ENCODE measurements at regions not wholly inside any gene's neighbourhood (a gene's known extent, or its start where the extent isn't known, plus 50 kb on each side); places are given as distances from the start of the nearest gene placed in this dataset.

DNA sequence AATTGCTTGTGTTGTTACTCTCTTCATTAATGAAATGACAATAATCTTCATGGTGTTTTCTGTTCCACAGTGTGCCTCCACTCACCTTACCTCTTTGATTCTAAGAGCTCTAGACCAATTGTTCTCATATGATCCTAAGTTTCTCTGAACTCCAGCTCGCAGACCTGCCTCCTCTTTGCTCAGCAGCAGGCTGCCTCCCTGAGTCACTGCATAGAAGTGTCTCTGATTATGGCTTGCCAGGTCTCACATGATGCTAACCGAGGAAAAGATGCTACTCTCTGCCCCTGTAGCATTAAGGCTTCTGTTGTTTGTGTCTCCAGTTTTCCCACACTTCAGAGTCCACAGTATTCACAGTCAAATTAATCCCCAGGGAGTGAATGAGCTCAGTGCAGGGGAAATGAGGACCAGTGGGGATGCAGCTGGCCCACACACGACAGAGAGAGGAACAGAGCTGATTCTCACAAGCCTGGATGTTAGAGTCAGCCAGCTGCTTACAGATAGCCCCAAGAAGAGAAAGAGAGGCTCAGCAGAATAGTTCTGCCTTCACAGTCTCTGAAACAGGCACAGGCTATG lies 145.9 kb upstream of the EGR2 start:
- H3K4me1 ChIP-seq (ENCODE audit: control insufficient read depth, insufficient read depth, low read length) = no peaks in the 10 kb centered on the region
- no TSS peak for BruUV-seq (replicated peaks)
- no peak overlapping the region for H3K4me3 ChIP-seq (ENCODE audit: low read depth in 2 of 2, low read length in 2 of 2)
- H3K9me3 ChIP-seq (ENCODE audit: control insufficient read depth, insufficient read depth, low read depth, low read length) = no peaks in the 10 kb centered on the region
- H3K36me3 ChIP-seq (ENCODE audit: control insufficient read depth, insufficient read depth, low read length) = no peaks in the 10 kb centered on the region
- H3K27me3 ChIP-seq (ENCODE audit: control insufficient read depth, insufficient read depth, low read length) = peaks cover 26% of the 10 kb centered on the region
- POLR2A ChIA-PET = no interaction called here
- DNase-seq (ENCODE audit: low read depth, low spot score) = no peak
- in situ Hi-C loops (cut with HindIII; ENCODE audit: low pct_unique_long_range_greater_than_20kb, low sequenced_read_pairs) (no loop called here), intact Hi-C loops (cut with micrococcal nuclease; ENCODE audit: unreplicated experiment) (no loop called here)
- TF ChIP-seq SIN3A (IDR thresholded peaks at IDR 0.05; ENCODE audit: borderline replicate concordance, insufficient read depth, low read depth, low read length) (no peak), TCF7L2 (IDR thresholded peaks at IDR 0.05; ENCODE audit: low read depth, low read length) (no peak), POLR2AphosphoS5 (IDR thresholded peaks at IDR 0.05; ENCODE audit: low read depth, low read length) (no peak)
- TF ChIP-seq, protein P1, sequence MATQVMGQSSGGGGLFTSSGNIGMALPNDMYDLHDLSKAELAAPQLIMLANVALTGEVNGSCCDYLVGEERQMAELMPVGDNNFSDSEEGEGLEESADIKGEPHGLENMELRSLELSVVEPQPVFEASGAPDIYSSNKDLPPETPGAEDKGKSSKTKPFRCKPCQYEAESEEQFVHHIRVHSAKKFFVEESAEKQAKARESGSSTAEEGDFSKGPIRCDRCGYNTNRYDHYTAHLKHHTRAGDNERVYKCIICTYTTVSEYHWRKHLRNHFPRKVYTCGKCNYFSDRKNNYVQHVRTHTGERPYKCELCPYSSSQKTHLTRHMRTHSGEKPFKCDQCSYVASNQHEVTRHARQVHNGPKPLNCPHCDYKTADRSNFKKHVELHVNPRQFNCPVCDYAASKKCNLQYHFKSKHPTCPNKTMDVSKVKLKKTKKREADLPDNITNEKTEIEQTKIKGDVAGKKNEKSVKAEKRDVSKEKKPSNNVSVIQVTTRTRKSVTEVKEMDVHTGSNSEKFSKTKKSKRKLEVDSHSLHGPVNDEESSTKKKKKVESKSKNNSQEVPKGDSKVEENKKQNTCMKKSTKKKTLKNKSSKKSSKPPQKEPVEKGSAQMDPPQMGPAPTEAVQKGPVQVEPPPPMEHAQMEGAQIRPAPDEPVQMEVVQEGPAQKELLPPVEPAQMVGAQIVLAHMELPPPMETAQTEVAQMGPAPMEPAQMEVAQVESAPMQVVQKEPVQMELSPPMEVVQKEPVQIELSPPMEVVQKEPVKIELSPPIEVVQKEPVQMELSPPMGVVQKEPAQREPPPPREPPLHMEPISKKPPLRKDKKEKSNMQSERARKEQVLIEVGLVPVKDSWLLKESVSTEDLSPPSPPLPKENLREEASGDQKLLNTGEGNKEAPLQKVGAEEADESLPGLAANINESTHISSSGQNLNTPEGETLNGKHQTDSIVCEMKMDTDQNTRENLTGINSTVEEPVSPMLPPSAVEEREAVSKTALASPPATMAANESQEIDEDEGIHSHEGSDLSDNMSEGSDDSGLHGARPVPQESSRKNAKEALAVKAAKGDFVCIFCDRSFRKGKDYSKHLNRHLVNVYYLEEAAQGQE (IDR thresholded peaks at IDR 0.05; ENCODE audit: insufficient read depth in 1 of 2, low read depth in 2 of 2, low read length in 1 of 2) = no peak
- TF ChIP-seq, protein P2, sequence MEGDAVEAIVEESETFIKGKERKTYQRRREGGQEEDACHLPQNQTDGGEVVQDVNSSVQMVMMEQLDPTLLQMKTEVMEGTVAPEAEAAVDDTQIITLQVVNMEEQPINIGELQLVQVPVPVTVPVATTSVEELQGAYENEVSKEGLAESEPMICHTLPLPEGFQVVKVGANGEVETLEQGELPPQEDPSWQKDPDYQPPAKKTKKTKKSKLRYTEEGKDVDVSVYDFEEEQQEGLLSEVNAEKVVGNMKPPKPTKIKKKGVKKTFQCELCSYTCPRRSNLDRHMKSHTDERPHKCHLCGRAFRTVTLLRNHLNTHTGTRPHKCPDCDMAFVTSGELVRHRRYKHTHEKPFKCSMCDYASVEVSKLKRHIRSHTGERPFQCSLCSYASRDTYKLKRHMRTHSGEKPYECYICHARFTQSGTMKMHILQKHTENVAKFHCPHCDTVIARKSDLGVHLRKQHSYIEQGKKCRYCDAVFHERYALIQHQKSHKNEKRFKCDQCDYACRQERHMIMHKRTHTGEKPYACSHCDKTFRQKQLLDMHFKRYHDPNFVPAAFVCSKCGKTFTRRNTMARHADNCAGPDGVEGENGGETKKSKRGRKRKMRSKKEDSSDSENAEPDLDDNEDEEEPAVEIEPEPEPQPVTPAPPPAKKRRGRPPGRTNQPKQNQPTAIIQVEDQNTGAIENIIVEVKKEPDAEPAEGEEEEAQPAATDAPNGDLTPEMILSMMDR (IDR thresholded peaks at IDR 0.05) = no peak
- ATAC-seq = no peak
- CTCF ChIA-PET = no interaction called here
- H3K27ac ChIP-seq (ENCODE audit: low read length) = no peak overlapping the region

DNA sequence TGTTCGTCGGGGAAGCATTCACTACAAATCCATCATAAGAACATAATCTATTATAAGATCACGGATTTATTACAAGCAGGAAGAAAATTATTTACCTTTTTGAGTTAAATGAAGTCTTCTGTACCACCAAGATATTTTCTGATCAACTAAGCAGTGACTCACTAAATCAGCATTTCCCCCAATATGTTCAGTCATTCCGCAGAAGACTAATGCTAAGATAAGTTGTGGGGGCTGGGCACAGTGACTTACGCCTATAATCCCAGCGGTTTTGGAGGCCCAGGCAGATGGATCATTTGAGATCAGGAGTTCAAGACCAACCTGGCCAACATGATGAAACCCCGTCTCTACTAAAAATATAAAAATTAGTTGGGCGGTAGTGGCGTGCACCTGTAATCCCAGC lies 144.2 kb upstream of the EGR2 start:
- BruUV-seq (replicated peaks) = no TSS peak
- intact Hi-C loops (cut with micrococcal nuclease; ENCODE audit: unreplicated experiment) = no loop called here
- no peak for DNase-seq (ENCODE audit: low read depth, low spot score)
- H3K9me3 ChIP-seq (ENCODE audit: control insufficient read depth, insufficient read depth, low read depth, low read length) = no peaks in the 10 kb centered on the region
- ATAC-seq = no peak
- no peak overlapping the region for H3K4me3 ChIP-seq (ENCODE audit: low read depth in 2 of 2, low read length in 2 of 2)
- TF ChIP-seq, protein P1 (IDR thresholded peaks at IDR 0.05; ENCODE audit: insufficient read depth in 1 of 2, low read depth in 2 of 2, low read length in 1 of 2) = no peak
- TF ChIP-seq TCF7L2 (IDR thresholded peaks at IDR 0.05; ENCODE audit: low read depth, low read length) (no peak), SIN3A (IDR thresholded peaks at IDR 0.05; ENCODE audit: borderline replicate concordance, insufficient read depth, low read depth, low read length) (no peak), POLR2AphosphoS5 (IDR thresholded peaks at IDR 0.05; ENCODE audit: low read depth, low read length) (no peak)
- TF ChIP-seq, protein P2 (IDR thresholded peaks at IDR 0.05) = no peak
- no peaks in the 10 kb centered on the region for H3K36me3 ChIP-seq (ENCODE audit: control insufficient read depth, insufficient read depth, low read length)
- peaks cover 20% of the 10 kb centered on the region for H3K27me3 ChIP-seq (ENCODE audit: control insufficient read depth, insufficient read depth, low read length)
- in situ Hi-C loops (cut with HindIII; ENCODE audit: low pct_unique_long_range_greater_than_20kb, low sequenced_read_pairs) = no loop called here
- H3K27ac ChIP-seq (ENCODE audit: low read length) = no peak overlapping the region
- ChIA-PET POLR2A (no interaction called here), CTCF (no interaction called here)
- H3K4me1 ChIP-seq (ENCODE audit: control insufficient read depth, insufficient read depth, low read length) = no peaks in the 10 kb centered on the region
